ENCODE measurements at regions not wholly inside any gene's neighbourhood (a gene's known extent, or its start where the extent isn't known, plus 50 kb on each side); places are given as distances from the start of the nearest gene placed in this dataset.
A peak's percentile ranks its signal among the peaks of the same experiment; 100 is the strongest.
"Not testable (repeated sequence)": the region's sequence is repeated elsewhere in the genome, so short reads cannot be mapped to it uniquely, and the experiment has no call there.

DNA sequence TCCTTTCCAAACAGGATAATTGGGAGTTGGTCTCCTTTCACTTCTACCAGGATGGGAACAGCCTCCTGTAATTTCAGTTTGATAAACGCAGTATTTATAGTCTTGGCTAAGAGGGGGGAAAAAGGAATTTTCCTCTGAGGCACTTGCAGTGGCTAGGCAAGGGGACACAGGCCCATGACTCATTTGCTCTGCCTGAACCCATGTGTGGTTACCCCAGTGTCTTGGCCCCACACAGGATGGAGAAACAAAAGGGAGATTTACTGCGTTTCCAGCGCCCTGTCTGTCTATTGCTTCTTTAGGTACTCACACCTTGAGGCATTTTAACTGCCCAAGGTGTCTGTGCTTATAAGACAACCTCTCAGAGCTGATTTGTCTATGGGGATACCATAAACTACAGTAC is 74.8 kb upstream of the NEDD9 start:
- Histone ChIP-seq H3K27me3 (replicated peaks) (no peaks in the 10 kb centered on the region), H3K36me3 (replicated peaks) (no peaks in the 10 kb centered on the region), H3K4me3 (ENCODE audit: low read depth, low read length) (no peak overlapping the region), H3K27ac (no peak overlapping the region)
- DNase-seq = no peak
- in situ Hi-C loops (cut with HindIII; ENCODE audit: low pct_ligation_motif_present, low sequenced_read_pairs) = no loop called here
- TF ChIP-seq, protein P1, sequence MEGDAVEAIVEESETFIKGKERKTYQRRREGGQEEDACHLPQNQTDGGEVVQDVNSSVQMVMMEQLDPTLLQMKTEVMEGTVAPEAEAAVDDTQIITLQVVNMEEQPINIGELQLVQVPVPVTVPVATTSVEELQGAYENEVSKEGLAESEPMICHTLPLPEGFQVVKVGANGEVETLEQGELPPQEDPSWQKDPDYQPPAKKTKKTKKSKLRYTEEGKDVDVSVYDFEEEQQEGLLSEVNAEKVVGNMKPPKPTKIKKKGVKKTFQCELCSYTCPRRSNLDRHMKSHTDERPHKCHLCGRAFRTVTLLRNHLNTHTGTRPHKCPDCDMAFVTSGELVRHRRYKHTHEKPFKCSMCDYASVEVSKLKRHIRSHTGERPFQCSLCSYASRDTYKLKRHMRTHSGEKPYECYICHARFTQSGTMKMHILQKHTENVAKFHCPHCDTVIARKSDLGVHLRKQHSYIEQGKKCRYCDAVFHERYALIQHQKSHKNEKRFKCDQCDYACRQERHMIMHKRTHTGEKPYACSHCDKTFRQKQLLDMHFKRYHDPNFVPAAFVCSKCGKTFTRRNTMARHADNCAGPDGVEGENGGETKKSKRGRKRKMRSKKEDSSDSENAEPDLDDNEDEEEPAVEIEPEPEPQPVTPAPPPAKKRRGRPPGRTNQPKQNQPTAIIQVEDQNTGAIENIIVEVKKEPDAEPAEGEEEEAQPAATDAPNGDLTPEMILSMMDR (IDR thresholded peaks at IDR 0.05; ENCODE audit: low read depth, low read length, missing control alignments) = no peak

DNA sequence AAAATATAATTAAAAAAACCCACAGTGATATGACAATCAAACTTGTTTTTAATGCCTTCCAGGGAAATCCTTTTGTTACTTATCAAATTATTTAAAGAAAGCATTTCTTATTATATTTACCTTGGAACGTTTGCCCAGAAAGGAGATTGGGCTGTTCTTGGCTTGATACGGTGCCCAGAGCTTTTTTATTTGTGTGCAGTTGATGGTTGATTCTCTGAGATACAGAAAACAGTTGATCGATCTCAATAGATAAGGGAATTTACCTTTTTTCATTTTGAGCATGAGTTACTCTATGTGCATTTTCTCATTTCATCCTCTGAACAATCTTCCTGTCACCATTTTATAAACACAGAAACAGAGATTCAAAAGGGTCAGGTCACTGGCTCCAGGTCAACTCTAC is 72.5 kb upstream of the NEDD9 start:
- no peaks in the 10 kb centered on the region for H3K36me3 ChIP-seq (replicated peaks)
- in situ Hi-C loops (cut with HindIII; ENCODE audit: low pct_ligation_motif_present, low sequenced_read_pairs) = no loop called here
- H3K27me3 ChIP-seq (replicated peaks) = no peaks in the 10 kb centered on the region
- no peak for DNase-seq
- no peak overlapping the region for H3K27ac ChIP-seq
- H3K4me3 ChIP-seq (ENCODE audit: low read depth, low read length) = no peak overlapping the region
- TF ChIP-seq, protein P1 (IDR thresholded peaks at IDR 0.05; ENCODE audit: low read depth, low read length, missing control alignments) = no peak

DNA sequence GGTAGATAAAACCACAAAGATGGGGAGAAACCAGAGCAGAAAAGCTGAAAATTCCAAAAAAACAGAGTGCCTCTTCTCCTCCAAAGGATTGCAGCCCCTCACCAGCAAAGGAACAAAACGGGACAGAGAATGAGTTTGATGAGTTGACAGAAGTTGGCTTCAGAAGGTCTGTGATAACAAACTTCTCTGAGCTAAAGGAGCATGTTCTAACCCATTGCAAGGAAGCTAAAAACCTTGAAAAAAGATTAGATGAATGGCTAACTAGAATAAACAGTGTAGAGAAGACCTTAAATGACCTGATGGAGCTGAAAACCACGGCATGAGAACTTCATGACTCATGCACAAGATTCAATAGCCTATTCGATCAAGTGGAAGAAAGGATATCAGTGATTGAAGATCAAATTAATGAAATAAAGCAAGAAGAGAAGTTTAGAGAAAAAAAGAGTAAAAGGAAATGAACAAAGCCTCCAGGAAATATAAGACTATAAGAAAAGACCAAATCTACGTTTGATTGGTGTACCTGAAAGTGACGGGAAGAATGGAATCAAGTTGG is 67.5 kb upstream of the NEDD9 start:
- H3K27ac ChIP-seq; in situ Hi-C loops (cut with HindIII; ENCODE audit: low pct_ligation_motif_present, low sequenced_read_pairs); H3K4me3 ChIP-seq (ENCODE audit: low read depth, low read length); DNase-seq; H3K36me3 ChIP-seq (replicated peaks); H3K27me3 ChIP-seq (replicated peaks): not testable (repeated sequence)

DNA sequence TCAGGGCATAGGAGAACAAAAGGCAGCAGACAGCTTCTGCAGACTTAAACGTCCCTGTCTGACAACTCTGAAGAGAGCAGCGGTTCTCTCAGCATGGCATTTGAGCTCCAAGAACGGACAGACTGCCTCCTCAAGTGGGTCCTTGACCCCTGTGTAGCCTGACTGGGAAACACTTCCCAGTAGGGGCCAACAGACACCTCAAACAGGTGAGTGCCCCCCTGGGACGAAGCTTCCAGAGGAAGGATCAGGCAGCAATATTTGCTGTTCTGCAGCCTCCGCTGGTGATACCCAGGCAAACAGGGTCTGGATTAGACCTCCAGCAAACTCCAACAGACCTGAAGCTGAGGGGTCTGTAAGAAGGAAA is 66.9 kb upstream of the NEDD9 start:
- DNase-seq; in situ Hi-C loops (cut with HindIII; ENCODE audit: low pct_ligation_motif_present, low sequenced_read_pairs); H3K27ac ChIP-seq; H3K27me3 ChIP-seq (replicated peaks); H3K4me3 ChIP-seq (ENCODE audit: low read depth, low read length); H3K36me3 ChIP-seq (replicated peaks): not testable (repeated sequence)

DNA sequence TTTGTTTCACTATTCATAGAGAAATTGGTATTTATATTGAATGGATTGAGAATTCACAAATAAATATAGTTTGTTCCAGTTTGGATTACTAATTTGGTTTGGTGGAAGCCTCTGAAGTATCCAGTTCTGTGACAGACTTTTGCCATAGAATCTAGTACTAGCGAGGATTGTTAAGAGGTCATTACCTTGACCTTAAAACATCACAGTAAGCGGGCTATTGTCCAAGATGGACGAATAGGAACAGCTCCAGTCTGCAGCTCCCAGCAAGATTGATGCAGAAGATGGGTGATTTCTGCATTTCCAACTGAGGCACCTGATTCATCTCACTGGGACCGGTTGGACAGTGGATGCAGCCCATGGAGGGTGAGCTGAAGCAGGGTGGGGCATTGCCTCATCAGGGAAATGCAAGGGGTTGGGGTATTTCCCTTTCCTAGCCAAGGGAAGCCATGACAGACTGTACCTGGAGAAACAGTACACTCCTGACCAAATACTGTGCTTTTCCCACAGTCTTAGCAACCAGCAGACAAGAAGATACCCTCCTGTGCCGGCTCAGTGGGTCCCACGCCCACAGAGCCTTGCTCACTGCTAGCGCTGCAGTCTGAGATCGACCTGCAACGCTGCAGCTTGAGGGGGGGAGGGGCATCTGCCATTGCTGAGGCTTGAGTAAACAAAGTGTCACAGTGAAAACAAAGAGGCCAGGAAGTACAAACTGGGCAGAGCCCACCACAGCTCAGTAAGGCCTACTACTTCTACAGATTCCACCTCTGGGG is 66.4 kb upstream of the NEDD9 start:
- DNase-seq = peak; percentile 74
- in situ Hi-C loops (cut with HindIII; ENCODE audit: low pct_ligation_motif_present, low sequenced_read_pairs) = no loop called here
- peak overlapping the region; percentile 23 for H3K27ac ChIP-seq
- H3K36me3 ChIP-seq (replicated peaks) = no peaks in the 10 kb centered on the region
- TF ChIP-seq, protein P1 (IDR thresholded peaks at IDR 0.05; ENCODE audit: low read depth, low read length, missing control alignments) = no peak
- H3K27me3 ChIP-seq (replicated peaks) = no peaks in the 10 kb centered on the region
- H3K4me3 ChIP-seq (ENCODE audit: low read depth, low read length) = no peak overlapping the region

DNA sequence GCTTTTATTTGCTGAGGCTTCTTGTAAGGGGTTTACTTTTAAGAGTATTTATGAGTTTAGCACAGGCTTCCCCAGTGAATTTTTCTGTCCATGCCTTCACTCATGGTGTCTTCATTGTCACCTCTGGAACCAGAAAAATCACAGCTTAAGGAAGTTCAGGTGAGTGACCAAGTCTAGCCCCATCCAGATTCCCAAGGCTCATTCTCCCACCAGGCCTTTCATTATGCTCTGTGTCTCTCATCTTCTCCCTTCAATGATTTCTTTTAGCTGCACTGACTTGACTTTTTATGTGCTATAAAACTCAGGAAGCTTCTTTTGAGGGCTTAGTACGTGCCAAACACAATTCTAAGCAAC is 64.9 kb upstream of the NEDD9 start:
- TF ChIP-seq, protein P1 (IDR thresholded peaks at IDR 0.05; ENCODE audit: low read depth, low read length, missing control alignments) = no peak
- in situ Hi-C loops (cut with HindIII; ENCODE audit: low pct_ligation_motif_present, low sequenced_read_pairs) = no loop called here
- H3K27ac ChIP-seq = no peak overlapping the region

More for the DNA sequence above, 64.9 kb upstream of the NEDD9 start:
- Histone ChIP-seq H3K27me3 (replicated peaks) (no peaks in the 10 kb centered on the region), H3K36me3 (replicated peaks) (no peaks in the 10 kb centered on the region), H3K4me3 (ENCODE audit: low read depth, low read length) (no peak overlapping the region)
- no peak for DNase-seq

Data from brain microvascular endothelial cell (primary cell).